ENCODE measurements at regions not wholly inside any gene's neighbourhood (a gene's known extent, or its start where the extent isn't known, plus 50 kb on each side); places are given as distances from the start of the nearest gene placed in this dataset.

DNA sequence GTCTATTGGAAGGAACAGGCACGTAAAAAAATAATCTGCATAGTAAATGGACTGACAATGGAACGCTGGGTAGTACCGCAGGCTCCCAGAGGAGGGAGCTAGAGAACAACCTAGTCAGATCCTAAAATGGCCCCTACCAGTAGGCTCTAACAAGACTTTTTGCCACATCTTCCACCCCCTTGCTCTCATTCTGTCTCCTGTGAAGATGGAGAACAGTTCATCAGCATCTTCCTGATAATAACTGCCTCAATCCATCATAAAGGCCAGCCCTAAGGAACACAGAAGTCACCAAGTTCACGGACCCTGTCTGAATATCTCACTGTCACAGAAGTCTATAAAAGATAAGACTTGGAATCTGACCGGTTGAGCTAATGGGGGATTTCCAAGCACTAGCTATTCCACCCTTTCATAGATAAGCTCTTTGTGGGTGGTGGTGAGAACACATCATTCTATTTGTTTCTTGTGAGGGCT is 133.4 kb downstream of the SLC1A3 start:
- no peak overlapping the region for H3K27ac ChIP-seq

DNA sequence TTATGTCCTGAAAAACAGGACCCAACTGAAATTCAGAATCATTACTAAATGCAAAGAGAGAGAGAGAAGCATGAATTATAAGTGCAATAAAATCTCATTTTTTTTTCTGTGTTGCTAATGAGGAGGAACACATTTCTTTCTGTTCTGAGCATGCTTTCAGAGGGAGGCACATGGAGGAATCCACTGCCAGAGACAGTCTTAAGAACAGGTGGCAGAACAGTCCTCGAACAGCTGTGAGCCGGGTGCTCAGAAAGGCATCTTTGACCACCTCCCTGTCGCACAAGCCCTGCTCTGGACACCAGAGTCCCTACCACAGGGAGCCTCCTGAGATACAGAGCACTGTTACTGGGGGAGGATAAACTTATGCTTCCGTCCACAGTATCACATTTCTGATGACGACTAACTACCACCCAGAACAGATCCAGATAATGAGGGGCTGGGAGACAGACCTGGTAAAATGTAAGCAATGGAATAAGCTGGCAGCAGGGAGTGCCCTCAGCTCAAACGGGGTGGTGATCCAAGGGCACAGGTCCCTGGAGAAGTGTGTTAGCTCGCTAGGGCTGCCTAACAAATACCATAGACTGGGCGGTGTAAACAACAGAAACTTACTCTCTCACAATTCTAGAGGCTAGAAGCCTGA is 134.0 kb downstream of the SLC1A3 start:
- in situ Hi-C loops (cut with MboI; ENCODE audit: low pct_ligation_motif_present in 1 of 4, low pct_unique_long_range_greater_than_20kb in 1 of 4, low sequenced_read_pairs in 3 of 4) (loop anchor here in 3 of 4 donors (10.0 to 25.0 kb wide), 3 partner anchors 134 to 272 kb away; partner anchors contain the start of gene NIPBL (in 1 of the 3)), intact Hi-C loops (cut with DNase I; ENCODE audit: low total_unique reads) (loop anchor here (10.0 kb wide), 1 partner anchor 124 kb away; no protein-coding TSS in a partner anchor)
- TF ChIP-seq POLR2AphosphoS5 (IDR thresholded peaks at IDR 0.05) = no peak
- TF ChIP-seq, protein P1, sequence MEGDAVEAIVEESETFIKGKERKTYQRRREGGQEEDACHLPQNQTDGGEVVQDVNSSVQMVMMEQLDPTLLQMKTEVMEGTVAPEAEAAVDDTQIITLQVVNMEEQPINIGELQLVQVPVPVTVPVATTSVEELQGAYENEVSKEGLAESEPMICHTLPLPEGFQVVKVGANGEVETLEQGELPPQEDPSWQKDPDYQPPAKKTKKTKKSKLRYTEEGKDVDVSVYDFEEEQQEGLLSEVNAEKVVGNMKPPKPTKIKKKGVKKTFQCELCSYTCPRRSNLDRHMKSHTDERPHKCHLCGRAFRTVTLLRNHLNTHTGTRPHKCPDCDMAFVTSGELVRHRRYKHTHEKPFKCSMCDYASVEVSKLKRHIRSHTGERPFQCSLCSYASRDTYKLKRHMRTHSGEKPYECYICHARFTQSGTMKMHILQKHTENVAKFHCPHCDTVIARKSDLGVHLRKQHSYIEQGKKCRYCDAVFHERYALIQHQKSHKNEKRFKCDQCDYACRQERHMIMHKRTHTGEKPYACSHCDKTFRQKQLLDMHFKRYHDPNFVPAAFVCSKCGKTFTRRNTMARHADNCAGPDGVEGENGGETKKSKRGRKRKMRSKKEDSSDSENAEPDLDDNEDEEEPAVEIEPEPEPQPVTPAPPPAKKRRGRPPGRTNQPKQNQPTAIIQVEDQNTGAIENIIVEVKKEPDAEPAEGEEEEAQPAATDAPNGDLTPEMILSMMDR (IDR thresholded peaks at IDR 0.05) = no peak
- TF ChIP-seq EP300 (IDR thresholded peaks at IDR 0.05; ENCODE audit: low read depth) = no peak
- no peak for TF ChIP-seq POLR2A (IDR thresholded peaks at IDR 0.05)
- Histone ChIP-seq H3K9me3 (no peaks in the 10 kb centered on the region), H3K27ac (no peak overlapping the region), H3K4me1 (peaks cover 0 to 16% (median 12%) of the 10 kb centered on the region in 4 donors), H3K4me3 (no peak overlapping the region), H3K27me3 (peaks cover 5% of the 10 kb centered on the region), H3K36me3 (no peaks in the 10 kb centered on the region)
- 69 to 100% methylated on average over 1 to 8 of the region's 8 CpGs for WGBS, 2 donors (ENCODE audit: low coverage in 1 of 2)
- DNase-seq = no peak

More for the DNA sequence above, 133.4 kb downstream of the SLC1A3 start:
- H3K36me3 ChIP-seq = no peaks in the 10 kb centered on the region
- DNase-seq = peak; percentile 86
- peaks cover 5% of the 10 kb centered on the region for H3K27me3 ChIP-seq
- no peak overlapping the region for H3K4me3 ChIP-seq
- in situ Hi-C loops (cut with MboI; ENCODE audit: low pct_ligation_motif_present in 1 of 4, low pct_unique_long_range_greater_than_20kb in 1 of 4, low sequenced_read_pairs in 3 of 4) (loop anchor here (5.0 to 25.0 kb wide), 5 partner anchors 125 to 273 kb away; partner anchors contain the start of gene NIPBL (in 1 of the 4)), intact Hi-C loops (cut with DNase I; ENCODE audit: low total_unique reads) (loop anchor here (10.0 kb wide), 1 partner anchor 125 kb away; no protein-coding TSS in a partner anchor)
- H3K9me3 ChIP-seq = no peaks in the 10 kb centered on the region
- no peak for TF ChIP-seq POLR2A (IDR thresholded peaks at IDR 0.05)
- TF ChIP-seq, protein P1 (IDR thresholded peaks at IDR 0.05) = peak; percentile 74 to 86 (median 81)
- peaks cover 0 to 14% (median 12%) of the 10 kb centered on the region in 4 donors for H3K4me1 ChIP-seq
- 18 to 21% methylated on average over 2 to 5 of the region's 5 CpGs for WGBS, 2 donors (ENCODE audit: low coverage in 1 of 2)

DNA sequence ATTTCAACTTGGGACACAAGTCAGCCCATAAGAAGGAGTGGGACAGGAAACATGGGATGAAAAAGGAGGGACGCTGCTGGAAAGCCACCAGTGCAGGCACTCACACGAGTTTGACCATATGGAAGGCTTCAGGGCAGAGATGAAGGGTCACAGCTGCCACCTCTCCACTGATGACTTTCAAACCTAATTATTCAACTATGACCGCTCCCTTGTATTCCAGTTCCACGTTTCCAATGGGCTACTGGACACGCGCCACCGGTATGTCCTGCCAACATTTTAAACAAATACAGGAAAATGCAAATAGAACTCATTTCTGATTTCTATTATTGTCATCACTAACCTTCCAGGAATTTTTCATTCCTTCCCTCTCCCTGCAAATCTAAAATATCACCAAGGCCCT is 134.7 kb downstream of the SLC1A3 start:
- no peak for TF ChIP-seq EP300 (IDR thresholded peaks at IDR 0.05; ENCODE audit: low read depth)
- TF ChIP-seq, protein P1 (IDR thresholded peaks at IDR 0.05) = no peak
- TF ChIP-seq POLR2A (IDR thresholded peaks at IDR 0.05) = no peak
- no peak for TF ChIP-seq POLR2AphosphoS5 (IDR thresholded peaks at IDR 0.05)
- 63 to 80% methylated on average over 7 of the region's 7 CpGs for WGBS, 2 donors (ENCODE audit: low coverage in 1 of 2)
- H3K4me3 ChIP-seq = no peak overlapping the region
- no peaks in the 10 kb centered on the region for H3K9me3 ChIP-seq
- no peak for DNase-seq
- no peaks in the 10 kb centered on the region for H3K36me3 ChIP-seq
- peaks cover 0 to 23% (median 18%) of the 10 kb centered on the region in 4 donors for H3K4me1 ChIP-seq
- in situ Hi-C loops (cut with MboI; ENCODE audit: low pct_ligation_motif_present in 1 of 4, low pct_unique_long_range_greater_than_20kb in 1 of 4, low sequenced_read_pairs in 3 of 4) (loop anchor here in 3 of 4 donors (10.0 to 25.0 kb wide), 3 partner anchors 134 to 271 kb away; partner anchors contain the start of gene NIPBL (in 1 of the 3)), intact Hi-C loops (cut with DNase I; ENCODE audit: low total_unique reads) (loop anchor here (10.0 kb wide), 1 partner anchor 124 kb away; no protein-coding TSS in a partner anchor)
- H3K27me3 ChIP-seq = peaks cover under 1% of the 10 kb centered on the region
- H3K27ac ChIP-seq = no peak overlapping the region

Data from transverse colon (tissue), 4 donors.